Activated T-helper 2 cell treated with anti-CD3 and anti-CD28 coated beads, Interferon-gamma antibody, Interleukin-2, Interleukin-4, amounts not matched to agents 10 μg/mL and 5 μg/mL and 100 μg/mL, durations not matched to agents 14 hours and 24 hours and 36 hours (primary cell): ENCODE measurements at regions not wholly inside any gene's neighbourhood (a gene's known extent, or its start where the extent isn't known, plus 50 kb on each side); places are given as distances from the start of the nearest gene placed in this dataset.

Experiments
- DNase-seq: peaks from one replicate; pipeline ENCODE4 v3.0.0; 2021; ENCODE audit warnings: low spot score
- H3K27ac Mint-ChIP-seq: one replicate; pipeline ENCODE4 v1.8.0; 2021; ENCODE audit warnings: mixed read lengths
- H3K27me3 Mint-ChIP-seq: one replicate; pipeline ENCODE4 v1.8.0; 2021; ENCODE audit warnings: low read depth, mixed read lengths
- H3K36me3 Mint-ChIP-seq: one replicate; pipeline ENCODE4 v1.8.0; 2021; ENCODE audit warnings: low read depth, mixed read lengths
- H3K4me1 Mint-ChIP-seq: one replicate; pipeline ENCODE4 v1.8.0; 2021; ENCODE audit warnings: low read depth, mixed read lengths
- H3K4me3 Mint-ChIP-seq: one replicate; pipeline ENCODE4 v1.8.0; 2021; ENCODE audit warnings: low read depth, mild to moderate bottlenecking, moderate library complexity, mixed read lengths
- H3K9me3 Mint-ChIP-seq: one replicate; pipeline ENCODE4 v1.8.0; 2021; ENCODE audit warnings: mixed read lengths
- intact Hi-C: fragments of 100-400 bp; cut with micrococcal nuclease; formaldehyde crosslinking; loops from one replicate; pipeline ENCODE4 v1.15.1; 2023

GRCh38 chr10:62453274-62453673 lies 79.1 kb downstream of the ZNF365 start:
- no peak overlapping the region for H3K27ac Mint-ChIP-seq
- H3K27me3 Mint-ChIP-seq = peaks cover 22% of the 10 kb centered on the region
- H3K9me3 Mint-ChIP-seq = no peaks in the 10 kb centered on the region

GRCh38 chr10:62454687-62455397 lies 80.7 kb downstream of the ZNF365 start:
- Mint-ChIP-seq H3K36me3 (no peaks in the 10 kb centered on the region), H3K4me3 (no peak overlapping the region), H3K27ac (no peak overlapping the region), H3K27me3 (peaks cover 14% of the 10 kb centered on the region), H3K4me1 (peaks cover 13% of the 10 kb centered on the region), H3K9me3 (no peaks in the 10 kb centered on the region)
- intact Hi-C loops = no loop called here
- no peak for DNase-seq

More at GRCh38 chr10:62453274-62453673, 79.1 kb downstream of the ZNF365 start:
- Mint-ChIP-seq H3K36me3 (no peaks in the 10 kb centered on the region), H3K4me3 (no peak overlapping the region), H3K4me1 (peaks cover 13% of the 10 kb centered on the region)
- no peak for DNase-seq
- intact Hi-C loops = no loop called here

- H3K27me3 Mint-ChIP-seq = peaks cover 12% of the 10 kb centered on the region
- H3K4me1 Mint-ChIP-seq = peaks cover 13% of the 10 kb centered on the region
- intact Hi-C loops = no loop called here
- no peak overlapping the region for H3K4me3 Mint-ChIP-seq
- H3K27ac Mint-ChIP-seq = no peak overlapping the region
- DNase-seq = no peak
- H3K36me3 Mint-ChIP-seq = no peaks in the 10 kb centered on the region
- no peaks in the 10 kb centered on the region for H3K9me3 Mint-ChIP-seq
These were observed 82.5 kb downstream of the ZNF365 start for GRCh38 chr10:62456611-62457101.

- H3K27ac Mint-ChIP-seq = no peak overlapping the region
- no peaks in the 10 kb centered on the region for H3K9me3 Mint-ChIP-seq
- H3K4me3 Mint-ChIP-seq = no peak overlapping the region
- peaks cover 13% of the 10 kb centered on the region for H3K4me1 Mint-ChIP-seq
- intact Hi-C loops = no loop called here
- no peaks in the 10 kb centered on the region for H3K36me3 Mint-ChIP-seq
- H3K27me3 Mint-ChIP-seq = peaks cover 10% of the 10 kb centered on the region
- no peak for DNase-seq
These were observed 83.0 kb downstream of the ZNF365 start for GRCh38 chr10:62457196-62457595.

- Mint-ChIP-seq H3K9me3 (no peaks in the 10 kb centered on the region), H3K27me3 (peaks cover 8% of the 10 kb centered on the region), H3K27ac (no peak overlapping the region), H3K4me3 (no peak overlapping the region), H3K4me1 (peaks cover 13% of the 10 kb centered on the region), H3K36me3 (no peaks in the 10 kb centered on the region)
- no peak for DNase-seq
- intact Hi-C loops = no loop called here
These were observed 83.4 kb downstream of the ZNF365 start for GRCh38 chr10:62457598-62457997.

GRCh38 chr10:62459072-62459471 lies 84.9 kb downstream of the ZNF365 start:
- intact Hi-C loops = no loop called here
- peaks cover 8% of the 10 kb centered on the region for H3K27me3 Mint-ChIP-seq
- DNase-seq = no peak
- no peak overlapping the region for H3K27ac Mint-ChIP-seq
- H3K36me3 Mint-ChIP-seq = no peaks in the 10 kb centered on the region
- H3K4me1 Mint-ChIP-seq = peaks cover 13% of the 10 kb centered on the region
- H3K9me3 Mint-ChIP-seq = peaks cover under 1% of the 10 kb centered on the region
- no peak overlapping the region for H3K4me3 Mint-ChIP-seq

GRCh38 chr10:62459500-62459899 lies 85.3 kb downstream of the ZNF365 start:
- H3K4me1 Mint-ChIP-seq = peaks cover 13% of the 10 kb centered on the region

GRCh38 chr10:62460393-62460792 lies 86.2 kb downstream of the ZNF365 start:
- peaks cover 13% of the 10 kb centered on the region for H3K4me1 Mint-ChIP-seq
- no peak for DNase-seq
- H3K27ac Mint-ChIP-seq = no peak overlapping the region
- no peak overlapping the region for H3K4me3 Mint-ChIP-seq
- intact Hi-C loops = no loop called here
- peaks cover 7% of the 10 kb centered on the region for H3K9me3 Mint-ChIP-seq
- H3K36me3 Mint-ChIP-seq = no peaks in the 10 kb centered on the region
- peaks cover 3% of the 10 kb centered on the region for H3K27me3 Mint-ChIP-seq

More at GRCh38 chr10:62459500-62459899, 85.3 kb downstream of the ZNF365 start:
- H3K4me3 Mint-ChIP-seq = no peak overlapping the region
- intact Hi-C loops = no loop called here
- no peak for DNase-seq
- H3K27ac Mint-ChIP-seq = no peak overlapping the region
- no peaks in the 10 kb centered on the region for H3K36me3 Mint-ChIP-seq
- H3K27me3 Mint-ChIP-seq = peaks cover 8% of the 10 kb centered on the region
- peaks cover 5% of the 10 kb centered on the region for H3K9me3 Mint-ChIP-seq

GRCh38 chr10:62461120-62461519 lies 87.0 kb downstream of the ZNF365 start:
- Mint-ChIP-seq H3K36me3 (no peaks in the 10 kb centered on the region), H3K27ac (no peak overlapping the region), H3K9me3 (peaks cover 7% of the 10 kb centered on the region), H3K27me3 (peaks cover 3% of the 10 kb centered on the region), H3K4me1 (peaks cover 12% of the 10 kb centered on the region), H3K4me3 (no peak overlapping the region)
- intact Hi-C loops = no loop called here
- no peak for DNase-seq

GRCh38 chr10:62462461-62462860 lies 88.3 kb downstream of the ZNF365 start:
- peaks cover 2% of the 10 kb centered on the region for H3K27me3 Mint-ChIP-seq

GRCh38 chr10:62463364-62463763 lies 89.2 kb downstream of the ZNF365 start:
- intact Hi-C loops = no loop called here
- Mint-ChIP-seq H3K36me3 (no peaks in the 10 kb centered on the region), H3K9me3 (peaks cover 13% of the 10 kb centered on the region), H3K4me3 (no peak overlapping the region), H3K27ac (no peak overlapping the region), H3K4me1 (no peaks in the 10 kb centered on the region), H3K27me3 (peaks cover 4% of the 10 kb centered on the region)
- no peak for DNase-seq

More at GRCh38 chr10:62462461-62462860, 88.3 kb downstream of the ZNF365 start:
- H3K36me3 Mint-ChIP-seq = no peaks in the 10 kb centered on the region
- intact Hi-C loops = no loop called here
- H3K27ac Mint-ChIP-seq = no peak overlapping the region
- H3K4me1 Mint-ChIP-seq = no peaks in the 10 kb centered on the region
- peaks cover 10% of the 10 kb centered on the region for H3K9me3 Mint-ChIP-seq
- H3K4me3 Mint-ChIP-seq = no peak overlapping the region
- DNase-seq = no peak

- Mint-ChIP-seq H3K36me3 (no peaks in the 10 kb centered on the region), H3K27ac (no peak overlapping the region)
These were observed 90.1 kb downstream of the ZNF365 start for GRCh38 chr10:62464308-62464707.

GRCh38 chr10:62466590-62466989 lies 92.4 kb downstream of the ZNF365 start:
- no peaks in the 10 kb centered on the region for H3K4me1 Mint-ChIP-seq
- no peak for DNase-seq
- H3K4me3 Mint-ChIP-seq = no peak overlapping the region
- no peak overlapping the region for H3K27ac Mint-ChIP-seq
- H3K27me3 Mint-ChIP-seq = peaks cover 8% of the 10 kb centered on the region
- H3K36me3 Mint-ChIP-seq = no peaks in the 10 kb centered on the region
- intact Hi-C loops = no loop called here
- H3K9me3 Mint-ChIP-seq = peaks cover 13% of the 10 kb centered on the region

More at GRCh38 chr10:62464308-62464707, 90.1 kb downstream of the ZNF365 start:
- Mint-ChIP-seq H3K4me3 (no peak overlapping the region), H3K9me3 (peaks cover 13% of the 10 kb centered on the region), H3K27me3 (peaks cover 6% of the 10 kb centered on the region), H3K4me1 (no peaks in the 10 kb centered on the region)
- DNase-seq = no peak
- intact Hi-C loops = no loop called here
